Neural cell (in vitro differentiated cells): ENCODE measurements at regions not wholly inside any gene's neighbourhood (a gene's known extent, or its start where the extent isn't known, plus 50 kb on each side); places are given as distances from the start of the nearest gene placed in this dataset.

Source experiments
- EZH2 ChIP-seq: fragments of 200-600, 300-800 bp; shearing (Covaris generic), sonication (generic); IDR thresholded peaks from 2 replicates; pipeline ENCODE4 v1.6.1; 2014; ENCODE audit warnings: antibody characterized with exemption, low read length, borderline replicate concordance, mild to moderate bottlenecking; ENCODE audit not compliant: insufficient read depth, poor library complexity, severe bottlenecking
- POLR2AphosphoS5 ChIP-seq: IDR thresholded peaks from 2 replicates; pipeline ENCODE4 v1.6.1; 2012
- TF ChIP-seq, protein P1 (sequence below): fragments of 450-650 bp; IDR thresholded peaks from 2 replicates; pipeline ENCODE4 v1.5.1; 2014; ENCODE audit warnings: antibody characterized with exemption, mild to moderate bottlenecking, moderate library complexity; ENCODE audit not compliant: poor library complexity, severe bottlenecking
- TF ChIP-seq, protein P2 (sequence below): IDR thresholded peaks from 2 replicates; pipeline ENCODE4 v1.6.1; 2012; ENCODE audit warnings: borderline replicate concordance

DNA sequence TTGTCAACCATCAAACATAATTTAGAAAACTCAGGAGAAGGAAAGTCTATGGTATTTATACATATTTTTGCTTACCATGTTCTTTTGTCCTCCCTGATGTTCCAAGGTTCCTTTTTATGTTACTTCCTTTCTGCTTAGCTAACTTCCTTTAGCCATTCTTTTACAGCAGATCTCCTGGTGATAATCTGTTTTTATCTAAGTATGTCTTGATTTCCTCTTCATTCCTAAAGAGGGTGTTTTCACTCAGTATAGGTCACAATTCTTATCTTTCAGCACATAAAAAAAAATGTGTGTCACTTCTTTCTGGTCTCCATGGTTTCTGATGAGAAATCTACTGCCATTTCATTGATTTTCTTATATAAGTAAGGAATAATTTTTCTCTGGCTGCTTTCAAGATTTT, 384.4 kb upstream of the PDE4D start:
- TF ChIP-seq, protein P1, sequence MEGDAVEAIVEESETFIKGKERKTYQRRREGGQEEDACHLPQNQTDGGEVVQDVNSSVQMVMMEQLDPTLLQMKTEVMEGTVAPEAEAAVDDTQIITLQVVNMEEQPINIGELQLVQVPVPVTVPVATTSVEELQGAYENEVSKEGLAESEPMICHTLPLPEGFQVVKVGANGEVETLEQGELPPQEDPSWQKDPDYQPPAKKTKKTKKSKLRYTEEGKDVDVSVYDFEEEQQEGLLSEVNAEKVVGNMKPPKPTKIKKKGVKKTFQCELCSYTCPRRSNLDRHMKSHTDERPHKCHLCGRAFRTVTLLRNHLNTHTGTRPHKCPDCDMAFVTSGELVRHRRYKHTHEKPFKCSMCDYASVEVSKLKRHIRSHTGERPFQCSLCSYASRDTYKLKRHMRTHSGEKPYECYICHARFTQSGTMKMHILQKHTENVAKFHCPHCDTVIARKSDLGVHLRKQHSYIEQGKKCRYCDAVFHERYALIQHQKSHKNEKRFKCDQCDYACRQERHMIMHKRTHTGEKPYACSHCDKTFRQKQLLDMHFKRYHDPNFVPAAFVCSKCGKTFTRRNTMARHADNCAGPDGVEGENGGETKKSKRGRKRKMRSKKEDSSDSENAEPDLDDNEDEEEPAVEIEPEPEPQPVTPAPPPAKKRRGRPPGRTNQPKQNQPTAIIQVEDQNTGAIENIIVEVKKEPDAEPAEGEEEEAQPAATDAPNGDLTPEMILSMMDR, result no peak
- TF ChIP-seq EZH2, result no peak
- TF ChIP-seq POLR2AphosphoS5, result no peak
- TF ChIP-seq, protein P2, sequence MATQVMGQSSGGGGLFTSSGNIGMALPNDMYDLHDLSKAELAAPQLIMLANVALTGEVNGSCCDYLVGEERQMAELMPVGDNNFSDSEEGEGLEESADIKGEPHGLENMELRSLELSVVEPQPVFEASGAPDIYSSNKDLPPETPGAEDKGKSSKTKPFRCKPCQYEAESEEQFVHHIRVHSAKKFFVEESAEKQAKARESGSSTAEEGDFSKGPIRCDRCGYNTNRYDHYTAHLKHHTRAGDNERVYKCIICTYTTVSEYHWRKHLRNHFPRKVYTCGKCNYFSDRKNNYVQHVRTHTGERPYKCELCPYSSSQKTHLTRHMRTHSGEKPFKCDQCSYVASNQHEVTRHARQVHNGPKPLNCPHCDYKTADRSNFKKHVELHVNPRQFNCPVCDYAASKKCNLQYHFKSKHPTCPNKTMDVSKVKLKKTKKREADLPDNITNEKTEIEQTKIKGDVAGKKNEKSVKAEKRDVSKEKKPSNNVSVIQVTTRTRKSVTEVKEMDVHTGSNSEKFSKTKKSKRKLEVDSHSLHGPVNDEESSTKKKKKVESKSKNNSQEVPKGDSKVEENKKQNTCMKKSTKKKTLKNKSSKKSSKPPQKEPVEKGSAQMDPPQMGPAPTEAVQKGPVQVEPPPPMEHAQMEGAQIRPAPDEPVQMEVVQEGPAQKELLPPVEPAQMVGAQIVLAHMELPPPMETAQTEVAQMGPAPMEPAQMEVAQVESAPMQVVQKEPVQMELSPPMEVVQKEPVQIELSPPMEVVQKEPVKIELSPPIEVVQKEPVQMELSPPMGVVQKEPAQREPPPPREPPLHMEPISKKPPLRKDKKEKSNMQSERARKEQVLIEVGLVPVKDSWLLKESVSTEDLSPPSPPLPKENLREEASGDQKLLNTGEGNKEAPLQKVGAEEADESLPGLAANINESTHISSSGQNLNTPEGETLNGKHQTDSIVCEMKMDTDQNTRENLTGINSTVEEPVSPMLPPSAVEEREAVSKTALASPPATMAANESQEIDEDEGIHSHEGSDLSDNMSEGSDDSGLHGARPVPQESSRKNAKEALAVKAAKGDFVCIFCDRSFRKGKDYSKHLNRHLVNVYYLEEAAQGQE, result no peak
